ENCODE measurements at regions not wholly inside any gene's neighbourhood (a gene's known extent, or its start where the extent isn't known, plus 50 kb on each side); places are given as distances from the start of the nearest gene placed in this dataset.
"Not testable (repeated sequence)": the region's sequence is repeated elsewhere in the genome, so short reads cannot be mapped to it uniquely, and the experiment has no call there.

- DNase-seq (ENCODE audit: low read depth, low spot score): no peak
- Histone ChIP-seq H3K36me3 (ENCODE audit: insufficient read depth, insufficient read length, low read length) (no peaks in the 10 kb centered on the region), H3K4me3 (ENCODE audit: insufficient read length, low read depth) (no peak overlapping the region), H3K27me3 (ENCODE audit: insufficient read depth, insufficient read length) (no peaks in the 10 kb centered on the region), H3K9me3 (ENCODE audit: insufficient read depth, low read length) (no peaks in the 10 kb centered on the region), H3K4me1 (ENCODE audit: insufficient read depth, insufficient read length) (no peaks in the 10 kb centered on the region), H3K9ac (ENCODE audit: insufficient read length, low read depth) (no peak overlapping the region)
- TF ChIP-seq YY1 (IDR thresholded peaks at IDR 0.05; ENCODE audit: insufficient read depth, insufficient read length) (no peak), SUZ12 (IDR thresholded peaks at IDR 0.05; ENCODE audit: extremely low read depth, insufficient read depth, insufficient read length) (no peak), ZNF274 (IDR thresholded peaks at IDR 0.05; ENCODE audit: low read depth, low read length) (no peak)
These were observed 832.4 kb downstream of the DNAJB9 start for GRCh38 chr7:109402107-109402506.

- no peak for TF ChIP-seq ZNF274 (IDR thresholded peaks at IDR 0.05; ENCODE audit: low read depth, low read length)
- no peak for TF ChIP-seq YY1 (IDR thresholded peaks at IDR 0.05; ENCODE audit: insufficient read depth, insufficient read length)
- no peak for TF ChIP-seq SUZ12 (IDR thresholded peaks at IDR 0.05; ENCODE audit: extremely low read depth, insufficient read depth, insufficient read length)
- no peak for DNase-seq (ENCODE audit: low read depth, low spot score)
- Histone ChIP-seq H3K36me3 (ENCODE audit: insufficient read depth, insufficient read length, low read length) (no peaks in the 10 kb centered on the region), H3K9me3 (ENCODE audit: insufficient read depth, low read length) (no peaks in the 10 kb centered on the region), H3K4me1 (ENCODE audit: insufficient read depth, insufficient read length) (no peaks in the 10 kb centered on the region), H3K9ac (ENCODE audit: insufficient read length, low read depth) (no peak overlapping the region), H3K4me3 (ENCODE audit: insufficient read length, low read depth) (no peak overlapping the region), H3K27me3 (ENCODE audit: insufficient read depth, insufficient read length) (no peaks in the 10 kb centered on the region)
These were observed 838.1 kb downstream of the DNAJB9 start for GRCh38 chr7:109407756-109408155.

- no peak for TF ChIP-seq SUZ12 (IDR thresholded peaks at IDR 0.05; ENCODE audit: extremely low read depth, insufficient read depth, insufficient read length)
- no peak for TF ChIP-seq ZNF274 (IDR thresholded peaks at IDR 0.05; ENCODE audit: low read depth, low read length)
- no peak for TF ChIP-seq YY1 (IDR thresholded peaks at IDR 0.05; ENCODE audit: insufficient read depth, insufficient read length)
- Histone ChIP-seq H3K9me3 (ENCODE audit: insufficient read depth, low read length) (no peaks in the 10 kb centered on the region), H3K9ac (ENCODE audit: insufficient read length, low read depth) (no peak overlapping the region), H3K4me1 (ENCODE audit: insufficient read depth, insufficient read length) (no peaks in the 10 kb centered on the region), H3K27me3 (ENCODE audit: insufficient read depth, insufficient read length) (no peaks in the 10 kb centered on the region), H3K36me3 (ENCODE audit: insufficient read depth, insufficient read length, low read length) (no peaks in the 10 kb centered on the region), H3K4me3 (ENCODE audit: insufficient read length, low read depth) (no peak overlapping the region)
- no peak for DNase-seq (ENCODE audit: low read depth, low spot score)
These were observed 868.3 kb downstream of the DNAJB9 start for GRCh38 chr7:109437957-109438356.

GRCh38 chr7:109449760-109450159 is 880.1 kb downstream of the DNAJB9 start:
- TF ChIP-seq ZNF274 (IDR thresholded peaks at IDR 0.05; ENCODE audit: low read depth, low read length) (no peak), YY1 (IDR thresholded peaks at IDR 0.05; ENCODE audit: insufficient read depth, insufficient read length) (no peak), SUZ12 (IDR thresholded peaks at IDR 0.05; ENCODE audit: extremely low read depth, insufficient read depth, insufficient read length) (no peak)
- no peak for DNase-seq (ENCODE audit: low read depth, low spot score)
- Histone ChIP-seq H3K36me3 (ENCODE audit: insufficient read depth, insufficient read length, low read length) (no peaks in the 10 kb centered on the region), H3K4me1 (ENCODE audit: insufficient read depth, insufficient read length) (no peaks in the 10 kb centered on the region), H3K9me3 (ENCODE audit: insufficient read depth, low read length) (no peaks in the 10 kb centered on the region; the same call in 1 of the 2 replicates), H3K4me3 (ENCODE audit: insufficient read length, low read depth) (no peak overlapping the region), H3K9ac (ENCODE audit: insufficient read length, low read depth) (no peak overlapping the region), H3K27me3 (ENCODE audit: insufficient read depth, insufficient read length) (no peaks in the 10 kb centered on the region)

GRCh38 chr7:109456116-109456515 is 886.4 kb downstream of the DNAJB9 start:
- DNase-seq (ENCODE audit: low read depth, low spot score): no peak
- Histone ChIP-seq H3K9me3 (ENCODE audit: insufficient read depth, low read length) (no peaks in the 10 kb centered on the region; the same call in 1 of the 2 replicates), H3K36me3 (ENCODE audit: insufficient read depth, insufficient read length, low read length) (no peaks in the 10 kb centered on the region), H3K4me1 (ENCODE audit: insufficient read depth, insufficient read length) (no peaks in the 10 kb centered on the region), H3K4me3 (ENCODE audit: insufficient read length, low read depth) (no peak overlapping the region), H3K27me3 (ENCODE audit: insufficient read depth, insufficient read length) (no peaks in the 10 kb centered on the region), H3K9ac (ENCODE audit: insufficient read length, low read depth) (no peak overlapping the region)
- TF ChIP-seq SUZ12 (IDR thresholded peaks at IDR 0.05; ENCODE audit: extremely low read depth, insufficient read depth, insufficient read length) (no peak), ZNF274 (IDR thresholded peaks at IDR 0.05; ENCODE audit: low read depth, low read length) (no peak), YY1 (IDR thresholded peaks at IDR 0.05; ENCODE audit: insufficient read depth, insufficient read length) (no peak)

- Histone ChIP-seq H3K9me3 (ENCODE audit: insufficient read depth, low read length) (no peaks in the 10 kb centered on the region), H3K9ac (ENCODE audit: insufficient read length, low read depth) (no peak overlapping the region), H3K36me3 (ENCODE audit: insufficient read depth, insufficient read length, low read length) (no peaks in the 10 kb centered on the region), H3K27me3 (ENCODE audit: insufficient read depth, insufficient read length) (no peaks in the 10 kb centered on the region), H3K4me1 (ENCODE audit: insufficient read depth, insufficient read length) (no peaks in the 10 kb centered on the region), H3K4me3 (ENCODE audit: insufficient read length, low read depth) (no peak overlapping the region)
- DNase-seq (ENCODE audit: low read depth, low spot score): no peak
- TF ChIP-seq YY1 (IDR thresholded peaks at IDR 0.05; ENCODE audit: insufficient read depth, insufficient read length): no peak
- TF ChIP-seq SUZ12 (IDR thresholded peaks at IDR 0.05; ENCODE audit: extremely low read depth, insufficient read depth, insufficient read length): no peak
- no peak for TF ChIP-seq ZNF274 (IDR thresholded peaks at IDR 0.05; ENCODE audit: low read depth, low read length)
These were observed 890.6 kb downstream of the DNAJB9 start for GRCh38 chr7:109460296-109460695.

- H3K9ac ChIP-seq (ENCODE audit: insufficient read length, low read depth): no peak overlapping the region
- H3K4me3 ChIP-seq (ENCODE audit: insufficient read length, low read depth): no peak overlapping the region
- H3K27me3 ChIP-seq (ENCODE audit: insufficient read depth, insufficient read length): no peaks in the 10 kb centered on the region
- no peaks in the 10 kb centered on the region for H3K9me3 ChIP-seq (ENCODE audit: insufficient read depth, low read length)
- DNase-seq (ENCODE audit: low read depth, low spot score): no peak
- H3K36me3 ChIP-seq (ENCODE audit: insufficient read depth, insufficient read length, low read length): no peaks in the 10 kb centered on the region
- no peaks in the 10 kb centered on the region for H3K4me1 ChIP-seq (ENCODE audit: insufficient read depth, insufficient read length)
- TF ChIP-seq ZNF274 (IDR thresholded peaks at IDR 0.05; ENCODE audit: low read depth, low read length) (no peak), SUZ12 (IDR thresholded peaks at IDR 0.05; ENCODE audit: extremely low read depth, insufficient read depth, insufficient read length) (no peak), YY1 (IDR thresholded peaks at IDR 0.05; ENCODE audit: insufficient read depth, insufficient read length) (no peak)
These were observed 892.5 kb downstream of the DNAJB9 start for GRCh38 chr7:109462171-109462570.

- not testable (repeated sequence) for H3K9me3 ChIP-seq (ENCODE audit: insufficient read depth, low read length); H3K36me3 ChIP-seq (ENCODE audit: insufficient read depth, insufficient read length, low read length); H3K4me1 ChIP-seq (ENCODE audit: insufficient read depth, insufficient read length); DNase-seq (ENCODE audit: low read depth, low spot score); H3K9ac ChIP-seq (ENCODE audit: insufficient read length, low read depth); H3K27me3 ChIP-seq (ENCODE audit: insufficient read depth, insufficient read length); H3K4me3 ChIP-seq (ENCODE audit: insufficient read length, low read depth)
These were observed 898.1 kb downstream of the DNAJB9 start for GRCh38 chr7:109467729-109468128.
